ENCODE measurements at regions not wholly inside any gene's neighbourhood (a gene's known extent, or its start where the extent isn't known, plus 50 kb on each side); places are given as distances from the start of the nearest gene placed in this dataset.

DNA sequence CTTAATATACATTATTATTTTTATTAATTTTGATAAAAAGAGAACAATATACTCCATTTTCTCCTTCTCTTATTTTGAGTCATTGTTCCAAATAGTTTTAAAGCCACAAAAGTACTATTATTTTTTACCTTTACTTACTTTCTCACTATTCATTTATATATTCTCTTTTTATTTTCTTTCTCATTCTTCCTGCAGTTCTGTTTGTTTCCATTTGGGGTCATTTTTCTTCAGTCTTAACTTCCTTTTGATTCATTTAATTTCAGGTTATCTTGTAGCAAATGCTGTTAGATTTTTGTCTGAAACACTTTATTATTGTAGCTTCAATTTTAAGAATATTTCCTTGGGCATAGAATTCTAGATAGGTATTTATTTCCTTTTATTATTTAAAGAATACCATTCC, 438.6 kb upstream of the EPHA5 start:
- no peaks in the 10 kb centered on the region for H3K9me1 ChIP-seq (replicated peaks; ENCODE audit: control insufficient read depth, extremely low read depth, insufficient read depth, low read length)
- no TSS peak for BruUV-seq (replicated peaks)
- ChIA-PET POLR2A (no interaction called here), CTCF (no interaction called here)
- H3K4me3 ChIP-seq (replicated peaks in 1 of 3; ENCODE audit: insufficient read depth in 1 of 3, low read depth in 1 of 3, low read length in 3 of 3), result no peak overlapping the region
- no peaks in the 10 kb centered on the region for H3K27me3 ChIP-seq (ENCODE audit: control insufficient read depth in 2 of 2, insufficient read depth in 2 of 2, low read length in 2 of 2)
- FAIRE-seq (no peak), DNase-seq (ENCODE audit: low read depth, low spot score) (no peak)
- no peaks in the 10 kb centered on the region for H3K36me3 ChIP-seq (ENCODE audit: control insufficient read depth in 2 of 2, extremely low read depth in 1 of 2, insufficient read depth in 2 of 2, low read length in 2 of 2)
- H4K20me1 ChIP-seq (replicated peaks; ENCODE audit: control insufficient read depth, extremely low read depth, insufficient read depth, low read length), result no peaks in the 10 kb centered on the region
- dilution Hi-C loops (cut with MboI; ENCODE audit: extremely low pct_ligation_motif_present, low sequenced_read_pairs) (no loop called here), intact Hi-C loops (cut with micrococcal nuclease) (no loop called here)
- no peak for TF ChIP-seq GATA2 (IDR thresholded peaks at IDR 0.05; ENCODE audit: insufficient read depth, insufficient read length, low read depth, low read length)
- TF ChIP-seq JUN (IDR thresholded peaks at IDR 0.05; ENCODE audit: borderline replicate concordance, insufficient read depth, insufficient read length, low read depth), result no peak
- no peak for TF ChIP-seq POLR2A (IDR thresholded peaks at IDR 0.05; ENCODE audit: low read depth, low read length)
- no peak for TF ChIP-seq POLR2AphosphoS5 (IDR thresholded peaks at IDR 0.05; ENCODE audit: insufficient read depth, low read depth, low read length)
- TF ChIP-seq FOS (IDR thresholded peaks at IDR 0.05; ENCODE audit: borderline replicate concordance, insufficient read depth, low read length), result no peak
- no peak for TF ChIP-seq MYC (IDR thresholded peaks at IDR 0.05; ENCODE audit: low read depth, low read length)
- TF ChIP-seq EZH2 (IDR thresholded peaks at IDR 0.05; ENCODE audit: borderline replicate concordance, low read depth, low read length, severe bottlenecking), result no peak
- TF ChIP-seq, protein P1, sequence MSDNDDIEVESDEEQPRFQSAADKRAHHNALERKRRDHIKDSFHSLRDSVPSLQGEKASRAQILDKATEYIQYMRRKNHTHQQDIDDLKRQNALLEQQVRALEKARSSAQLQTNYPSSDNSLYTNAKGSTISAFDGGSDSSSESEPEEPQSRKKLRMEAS (IDR thresholded peaks at IDR 0.05; ENCODE audit: insufficient read depth, insufficient read length), result no peak
- TF ChIP-seq, protein P2, sequence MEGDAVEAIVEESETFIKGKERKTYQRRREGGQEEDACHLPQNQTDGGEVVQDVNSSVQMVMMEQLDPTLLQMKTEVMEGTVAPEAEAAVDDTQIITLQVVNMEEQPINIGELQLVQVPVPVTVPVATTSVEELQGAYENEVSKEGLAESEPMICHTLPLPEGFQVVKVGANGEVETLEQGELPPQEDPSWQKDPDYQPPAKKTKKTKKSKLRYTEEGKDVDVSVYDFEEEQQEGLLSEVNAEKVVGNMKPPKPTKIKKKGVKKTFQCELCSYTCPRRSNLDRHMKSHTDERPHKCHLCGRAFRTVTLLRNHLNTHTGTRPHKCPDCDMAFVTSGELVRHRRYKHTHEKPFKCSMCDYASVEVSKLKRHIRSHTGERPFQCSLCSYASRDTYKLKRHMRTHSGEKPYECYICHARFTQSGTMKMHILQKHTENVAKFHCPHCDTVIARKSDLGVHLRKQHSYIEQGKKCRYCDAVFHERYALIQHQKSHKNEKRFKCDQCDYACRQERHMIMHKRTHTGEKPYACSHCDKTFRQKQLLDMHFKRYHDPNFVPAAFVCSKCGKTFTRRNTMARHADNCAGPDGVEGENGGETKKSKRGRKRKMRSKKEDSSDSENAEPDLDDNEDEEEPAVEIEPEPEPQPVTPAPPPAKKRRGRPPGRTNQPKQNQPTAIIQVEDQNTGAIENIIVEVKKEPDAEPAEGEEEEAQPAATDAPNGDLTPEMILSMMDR (IDR thresholded peaks at IDR 0.05; ENCODE audit: extremely low read depth in 1 of 2, insufficient read depth in 1 of 2, low read depth in 1 of 2, low read length in 2 of 2), result no peak
- H3K27ac ChIP-seq (ENCODE audit: insufficient read depth, low read depth, low read length), result no peak overlapping the region
- no peaks in the 10 kb centered on the region for H3K4me1 ChIP-seq (ENCODE audit: control insufficient read depth, extremely low read depth, insufficient read depth, low read length)
- H3K9ac ChIP-seq (replicated peaks; ENCODE audit: extremely low read depth, insufficient read depth, low read length), result no peak overlapping the region
- no peak overlapping the region for H2AFZ ChIP-seq (ENCODE audit: low read depth, low read length)
- no peak overlapping the region for H3K4me2 ChIP-seq (ENCODE audit: insufficient read depth, low read length)
- no peaks in the 10 kb centered on the region for H3K9me3 ChIP-seq (replicated peaks; ENCODE audit: control insufficient read depth, insufficient read depth, low read length)
- no peaks in the 10 kb centered on the region for H3K79me2 ChIP-seq (ENCODE audit: control insufficient read depth, insufficient read depth, low read length)

Measured in endothelial cell of umbilical vein (primary cell).